ENCODE measurements at regions not wholly inside any gene's neighbourhood (a gene's known extent, or its start where the extent isn't known, plus 50 kb on each side); places are given as distances from the start of the nearest gene placed in this dataset.

- ATAC-seq, result no peak
- TF ChIP-seq OSR1 (CRISPR knock-in tag; IDR thresholded peaks at IDR 0.05) (no peak), SNAI2 (CRISPR knock-in tag; IDR thresholded peaks at IDR 0.05) (no peak), ZNF8 (CRISPR knock-in tag; IDR thresholded peaks at IDR 0.05) (no peak), TCF4 (CRISPR knock-in tag; IDR thresholded peaks at IDR 0.05; ENCODE audit: borderline replicate concordance) (no peak), ARNTL (CRISPR knock-in tag; IDR thresholded peaks at IDR 0.05; ENCODE audit: borderline replicate concordance, low read depth) (no peak), PATZ1 (CRISPR knock-in tag; IDR thresholded peaks at IDR 0.05; ENCODE audit: borderline replicate concordance) (no peak)
Measured at GRCh38 chr7:43044511-43044910, 67.9 kb upstream of the HECW1 start.

GRCh38 chr7:43054052-43054722, 58.3 kb upstream of the HECW1 start:
- ATAC-seq, result no peak
- no peak for TF ChIP-seq CSRNP3 (CRISPR knock-in tag; IDR thresholded peaks at IDR 0.05)
- no peak for TF ChIP-seq ESRRG (CRISPR knock-in tag; IDR thresholded peaks at IDR 0.05)
- TF ChIP-seq TOX (CRISPR knock-in tag; IDR thresholded peaks at IDR 0.05; ENCODE audit: borderline replicate concordance), result no peak
- TF ChIP-seq PATZ1 (CRISPR knock-in tag; IDR thresholded peaks at IDR 0.05; ENCODE audit: borderline replicate concordance), result no peak
- no peak for TF ChIP-seq CSDC2 (CRISPR knock-in tag; IDR thresholded peaks at IDR 0.05)
- no peak for TF ChIP-seq CREB5 (CRISPR knock-in tag; IDR thresholded peaks at IDR 0.05; ENCODE audit: low read depth)
- TF ChIP-seq ZNF70 (CRISPR knock-in tag; IDR thresholded peaks at IDR 0.05), result no peak
- no peak for TF ChIP-seq BACH2 (CRISPR knock-in tag; IDR thresholded peaks at IDR 0.05; ENCODE audit: borderline replicate concordance)
- TF ChIP-seq ISL1 (CRISPR knock-in tag; IDR thresholded peaks at IDR 0.05), result no peak
- no peak for TF ChIP-seq SNAI2 (CRISPR knock-in tag; IDR thresholded peaks at IDR 0.05)
- no peak for TF ChIP-seq ZFP3 (CRISPR knock-in tag; IDR thresholded peaks at IDR 0.05)

- no peak for TF ChIP-seq ZNF8 (CRISPR knock-in tag; IDR thresholded peaks at IDR 0.05)
- TF ChIP-seq TSHZ2 (CRISPR knock-in tag; IDR thresholded peaks at IDR 0.05), result no peak
- TF ChIP-seq SNAI2 (CRISPR knock-in tag; IDR thresholded peaks at IDR 0.05), result no peak
- TF ChIP-seq TCF4 (CRISPR knock-in tag; IDR thresholded peaks at IDR 0.05; ENCODE audit: borderline replicate concordance), result no peak
- no peak for TF ChIP-seq CSDC2 (CRISPR knock-in tag; IDR thresholded peaks at IDR 0.05)
- no peak for TF ChIP-seq ZFP3 (CRISPR knock-in tag; IDR thresholded peaks at IDR 0.05)
- no peak for TF ChIP-seq ZNF565 (CRISPR knock-in tag; conservative IDR thresholded peaks at IDR 0.05; ENCODE audit: low read depth)
- TF ChIP-seq ZC3H10 (CRISPR knock-in tag; IDR thresholded peaks at IDR 0.05), result no peak
- no peak for ATAC-seq
Measured at GRCh38 chr7:43057141-43057540, 55.3 kb upstream of the HECW1 start.
